GM10266 (cell line): ENCODE measurements at regions not wholly inside any gene's neighbourhood (a gene's known extent, or its start where the extent isn't known, plus 50 kb on each side); places are given as distances from the start of the nearest gene placed in this dataset.

Experiments
- DNase-seq: peaks from one replicate; pipeline ENCODE4 v3.0.0; 2012; ENCODE audit errors: extremely low spot score
- CTCF ChIP-seq: IDR thresholded peaks from 2 replicates; pipeline ENCODE4 v1.5.1; 2012; ENCODE audit warnings: mild to moderate bottlenecking, low read depth; ENCODE audit not compliant: control insufficient read depth, insufficient read depth; ENCODE audit errors: missing control alignments

- DNase-seq, result no peak
- no peak for TF ChIP-seq CTCF
Measured at GRCh38 chr21:27366646-27367235, 399.9 kb upstream of the ADAMTS5 start.

GRCh38 chr21:27366036-27366435 lies 399.1 kb upstream of the ADAMTS5 start:
- no peak for TF ChIP-seq CTCF
- no peak for DNase-seq

GRCh38 chr21:27365394-27365793 lies 398.5 kb upstream of the ADAMTS5 start:
- DNase-seq, result no peak

GRCh38 chr21:27363719-27364477 lies 397.0 kb upstream of the ADAMTS5 start:
- TF ChIP-seq CTCF, result no peak
- DNase-seq, result no peak

More at GRCh38 chr21:27365394-27365793, 398.5 kb upstream of the ADAMTS5 start:
- TF ChIP-seq CTCF, result no peak

GRCh38 chr21:27362249-27362648 lies 395.4 kb upstream of the ADAMTS5 start:
- no peak for DNase-seq
- no peak for TF ChIP-seq CTCF

- no peak for DNase-seq
Measured at GRCh38 chr21:27359141-27359540, 392.3 kb upstream of the ADAMTS5 start.

More at GRCh38 chr21:27359141-27359540, 392.3 kb upstream of the ADAMTS5 start:
- no peak for TF ChIP-seq CTCF
